HG03378 (cell line): ENCODE measurements at regions not wholly inside any gene's neighbourhood (a gene's known extent, or its start where the extent isn't known, plus 50 kb on each side); places are given as distances from the start of the nearest gene placed in this dataset.

Source experiments
- ATAC-seq: cut with Tn5 transposase; IDR thresholded peaks from one replicate; pipeline ENCODE4 v1.9.1; 2021; ENCODE audit warnings: mild to moderate bottlenecking, moderate library complexity; ENCODE audit not compliant: unreplicated experiment

DNA sequence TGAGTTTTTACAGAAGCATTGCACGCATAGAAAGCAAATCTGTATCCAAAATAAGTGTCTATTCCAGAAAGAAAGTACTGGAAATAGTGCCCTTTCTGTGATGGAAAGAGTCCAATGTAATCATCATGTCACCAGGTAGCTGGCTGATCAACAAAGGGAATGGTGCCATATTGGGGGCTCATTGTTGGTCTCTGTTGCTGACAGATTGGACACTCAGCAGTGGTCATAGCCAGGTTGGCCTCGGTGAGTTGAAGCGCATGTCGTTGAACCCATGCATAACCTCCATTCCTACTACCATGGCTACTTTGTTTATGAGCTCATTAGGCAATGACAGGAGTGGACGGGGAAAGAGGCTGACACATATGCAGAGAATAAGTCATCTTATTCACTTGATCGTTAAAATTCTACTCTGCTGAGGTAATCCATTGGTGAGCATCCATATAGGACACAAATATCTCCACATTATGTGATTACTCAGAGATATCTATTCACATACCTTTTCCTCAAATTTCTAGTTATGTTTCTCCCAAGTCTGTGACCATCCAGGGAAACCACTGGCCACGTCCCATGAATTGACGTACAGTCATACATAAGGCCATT lies 560.5 kb downstream of the HAO1 start:
- ATAC-seq, result no peak

DNA sequence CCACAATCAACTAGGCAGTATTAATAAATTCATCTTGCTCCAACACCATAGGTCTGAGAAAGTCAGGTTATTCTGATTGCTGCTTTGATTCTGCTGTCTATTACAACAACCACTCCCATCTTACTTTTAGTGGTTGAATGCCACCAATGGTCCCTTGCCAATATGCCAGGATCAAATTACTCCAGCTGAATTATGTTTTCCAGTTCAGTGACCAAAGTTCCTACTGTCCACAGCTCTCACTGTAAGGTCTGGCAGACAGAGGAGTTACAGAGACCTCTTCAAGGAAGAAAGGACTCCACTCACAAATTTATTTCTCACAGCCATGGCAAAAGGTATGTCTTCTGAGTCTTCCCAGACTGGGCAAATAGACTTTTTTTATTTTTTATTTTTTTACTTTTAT lies 557.0 kb downstream of the HAO1 start:
- no peak for ATAC-seq

DNA sequence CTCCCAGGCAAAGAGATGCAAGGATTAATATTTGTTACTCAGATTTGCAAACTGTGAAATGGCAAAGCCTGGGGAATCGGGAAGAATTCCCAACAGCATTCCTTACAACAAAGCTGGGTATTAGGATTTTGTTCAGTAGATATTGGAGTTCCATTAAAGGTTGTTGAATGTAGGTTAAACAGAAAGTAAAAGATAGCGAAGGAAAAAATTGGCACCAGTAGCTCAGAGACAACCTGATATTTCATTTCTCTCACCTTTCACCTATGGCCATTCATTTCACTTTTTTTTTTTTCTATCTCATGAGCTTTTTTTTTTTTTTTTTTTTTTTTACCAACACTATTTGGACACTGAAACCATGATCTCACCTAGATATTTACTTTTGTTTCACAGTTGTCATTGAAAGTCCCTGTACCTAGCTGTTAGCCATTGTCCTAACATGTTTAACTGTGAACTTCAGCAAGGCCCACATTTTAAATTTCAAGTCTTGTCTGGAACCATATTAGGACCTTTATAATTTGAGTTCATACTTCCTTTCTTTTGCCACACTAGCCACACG lies 552.5 kb downstream of the HAO1 start:
- no peak for ATAC-seq

DNA sequence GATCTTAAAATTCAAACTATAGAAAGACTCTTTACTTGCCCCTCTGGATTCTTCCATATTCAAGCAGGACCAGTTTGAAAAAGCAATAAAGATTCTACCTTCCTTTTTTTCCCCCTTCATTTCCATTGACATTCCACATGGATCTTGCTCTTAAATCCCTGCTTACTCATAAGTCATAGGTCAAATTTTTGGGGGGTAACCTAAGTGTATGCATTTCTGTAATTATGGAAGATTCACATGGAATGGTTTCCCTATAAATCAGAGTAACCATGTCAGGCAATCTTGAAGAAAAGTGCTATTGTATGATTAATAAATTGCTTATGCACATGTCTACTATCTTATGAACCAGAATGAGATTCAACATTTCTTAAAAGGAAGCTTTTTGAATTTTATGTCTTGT lies 551.0 kb downstream of the HAO1 start:
- no peak for ATAC-seq

DNA sequence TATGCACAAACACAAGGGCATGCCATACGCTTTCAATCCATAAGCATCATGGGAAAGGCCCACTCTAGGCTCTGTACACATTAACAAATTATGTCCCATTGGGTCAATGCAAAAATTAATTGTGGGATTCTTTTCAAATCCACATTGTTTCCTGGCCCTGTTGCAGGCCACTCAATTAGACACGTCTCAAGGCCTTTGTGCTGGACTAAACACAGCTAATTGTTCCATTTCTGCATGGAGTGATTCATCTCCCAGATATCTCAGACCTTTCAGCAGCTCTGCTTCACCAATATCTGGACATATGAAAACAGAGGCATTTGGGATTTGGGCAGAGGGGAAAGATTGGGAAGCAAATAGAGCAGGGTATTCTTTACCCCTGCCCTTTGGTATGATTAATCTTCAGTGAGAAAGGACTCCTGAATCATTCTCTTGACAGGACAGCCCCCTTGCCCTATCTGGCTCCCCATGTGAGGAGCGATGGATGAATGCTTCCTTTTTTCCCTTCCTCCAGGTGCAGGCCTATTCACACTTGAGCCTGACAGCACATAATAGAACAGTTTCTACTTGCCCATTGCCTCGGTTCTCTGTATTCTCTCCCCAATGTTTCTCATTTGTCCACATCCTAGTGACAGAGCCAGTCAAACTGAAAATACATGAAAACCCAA lies 547.6 kb downstream of the HAO1 start:
- no peak for ATAC-seq

DNA sequence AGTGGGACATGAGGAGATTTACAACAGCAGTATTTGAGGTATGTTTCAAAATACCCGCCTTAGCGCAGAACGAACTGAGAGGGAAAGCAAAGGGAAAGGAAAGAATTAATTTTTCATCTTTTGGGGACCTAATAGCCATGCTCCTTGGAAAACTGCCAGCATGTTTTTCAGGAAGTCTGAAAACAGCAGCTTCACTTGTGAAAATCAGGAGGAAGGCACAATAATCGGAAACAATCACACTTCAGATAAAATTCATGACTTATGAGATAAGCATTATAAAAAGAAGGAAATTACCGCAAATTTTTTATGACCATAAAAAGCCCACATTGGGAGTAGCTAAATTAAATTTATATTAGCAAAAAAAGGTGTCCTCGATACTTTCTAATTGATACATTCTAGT lies 541.1 kb downstream of the HAO1 start:
- ATAC-seq, result no peak

DNA sequence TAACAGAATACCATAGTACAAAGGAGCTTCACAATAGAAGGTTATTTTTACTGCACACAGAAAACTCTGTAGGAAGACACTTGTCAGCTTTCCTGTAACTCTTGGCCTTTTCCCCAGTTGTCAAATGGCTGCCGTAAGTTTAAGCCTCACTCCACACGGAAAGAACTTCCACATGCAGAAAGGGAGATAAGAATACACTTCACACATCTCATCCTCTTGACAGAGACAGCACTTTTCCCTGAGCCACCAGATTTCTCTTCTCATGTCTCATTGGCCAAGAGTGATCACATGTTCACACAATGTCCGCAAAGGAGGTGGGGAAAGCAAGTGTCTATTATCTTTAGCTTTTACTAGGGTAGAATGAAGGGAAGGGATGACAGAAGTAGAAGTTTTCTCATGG lies 540.7 kb downstream of the HAO1 start:
- ATAC-seq, result no peak

DNA sequence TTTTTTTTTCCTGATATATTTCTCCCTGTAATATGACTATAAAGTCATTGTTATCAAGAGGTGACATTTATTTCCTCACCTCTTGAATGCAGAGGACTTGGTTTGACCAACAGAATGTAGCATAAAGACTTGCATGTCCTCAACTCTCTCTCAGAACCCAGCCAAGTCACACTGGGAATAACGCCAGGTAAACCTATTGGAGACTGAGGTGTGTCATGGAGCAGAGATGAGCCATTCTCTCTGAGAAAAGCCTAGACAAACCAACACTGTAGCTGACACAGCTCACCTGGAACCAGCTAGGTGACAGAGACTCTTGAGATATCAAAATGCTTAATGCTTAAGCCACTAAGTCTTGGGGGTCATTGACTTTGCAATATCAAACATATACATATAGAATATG lies 533.6 kb downstream of the HAO1 start:
- no peak for ATAC-seq

DNA sequence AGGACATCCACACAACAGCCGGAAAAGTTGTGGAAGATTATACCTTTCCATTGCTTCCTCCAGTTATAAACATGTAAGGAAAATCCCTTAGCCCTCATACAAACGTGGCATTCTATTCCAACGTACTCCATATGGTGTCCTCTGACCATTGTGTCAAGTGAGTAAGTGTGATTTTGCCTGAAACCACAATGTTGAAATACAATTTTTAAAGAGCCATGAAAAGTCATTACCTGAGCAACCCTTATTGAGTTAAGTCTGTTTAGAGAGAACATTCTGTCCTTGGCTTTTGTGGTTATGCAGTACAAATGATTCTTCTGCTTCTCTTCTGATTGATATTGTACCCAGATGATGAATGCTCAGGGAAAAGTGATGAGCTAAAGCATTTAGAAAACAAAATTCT lies 530.1 kb downstream of the HAO1 start:
- ATAC-seq, result no peak

DNA sequence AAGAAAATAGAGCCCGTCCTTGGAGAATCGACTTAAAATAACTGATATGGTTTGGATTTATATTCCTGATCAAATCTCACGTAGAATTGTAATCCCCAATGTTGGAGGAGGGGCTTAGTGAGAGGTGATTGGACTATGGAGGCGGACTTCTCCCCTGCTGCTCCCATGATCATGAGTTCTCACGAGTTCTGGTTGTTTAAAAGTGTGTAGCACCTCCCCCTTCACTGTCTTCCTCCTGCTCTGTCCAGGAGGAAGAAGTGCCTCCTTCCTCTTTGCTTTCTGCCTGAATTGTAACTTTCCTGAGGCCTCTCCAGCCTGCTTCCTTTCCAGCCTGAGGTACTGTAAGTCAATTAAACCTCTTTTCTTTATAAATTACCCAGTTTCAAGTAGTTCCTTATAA lies 529.2 kb downstream of the HAO1 start:
- no peak for ATAC-seq

DNA sequence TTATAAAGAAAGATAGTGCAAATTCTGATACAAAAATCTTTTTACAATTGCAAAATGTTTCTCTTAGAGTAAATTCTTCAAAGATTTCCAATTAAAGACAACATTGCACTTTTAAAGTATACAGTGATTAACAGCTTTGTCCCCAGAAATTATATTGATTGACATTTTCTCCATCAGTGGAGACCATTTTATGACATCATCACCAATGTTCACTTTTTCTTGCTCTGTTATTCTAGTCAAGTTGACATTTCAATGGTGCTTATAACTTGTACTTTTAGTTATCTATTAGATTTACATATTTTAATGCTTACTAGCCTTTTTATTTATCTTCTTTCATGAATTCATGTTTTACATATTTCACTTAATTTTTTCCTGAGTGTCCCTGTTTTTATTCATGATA lies 524.8 kb downstream of the HAO1 start:
- ATAC-seq, result no peak

DNA sequence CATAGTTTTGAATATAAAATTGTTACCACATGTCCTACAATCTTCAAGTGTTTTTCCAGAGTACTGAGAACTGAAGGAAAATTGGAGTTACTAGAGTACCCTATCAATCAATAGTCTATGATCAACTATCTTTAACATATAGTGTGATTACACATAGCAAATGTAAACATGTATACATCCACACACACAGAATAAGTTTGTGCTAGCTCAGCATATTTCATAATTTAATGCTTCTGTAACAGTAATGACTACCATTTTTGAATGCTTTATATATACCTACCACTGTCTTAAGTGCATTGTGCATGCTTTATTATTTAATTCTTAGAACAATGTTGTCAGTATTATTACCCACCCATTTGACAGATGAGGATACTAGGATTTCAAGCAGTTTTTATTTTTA lies 523.9 kb downstream of the HAO1 start:
- ATAC-seq, result no peak

DNA sequence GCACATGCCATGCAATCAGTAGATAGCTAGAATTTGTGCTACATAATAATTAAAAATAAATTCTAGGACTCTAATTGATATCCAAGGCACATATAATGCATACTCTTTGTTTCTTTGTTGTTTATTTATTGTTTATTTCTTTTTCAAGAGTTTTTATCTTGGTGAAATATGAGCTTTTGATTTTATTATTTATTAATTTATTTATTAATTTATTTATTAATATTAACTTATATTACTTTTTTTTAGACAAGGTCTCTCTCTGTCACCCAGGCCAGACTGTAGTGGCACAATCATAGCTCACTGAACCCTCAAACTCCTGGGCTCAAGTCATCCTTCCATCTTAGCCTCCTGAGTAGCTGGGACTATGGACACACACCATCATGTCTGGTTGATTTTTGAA lies 519.9 kb downstream of the HAO1 start:
- ATAC-seq, result no peak

DNA sequence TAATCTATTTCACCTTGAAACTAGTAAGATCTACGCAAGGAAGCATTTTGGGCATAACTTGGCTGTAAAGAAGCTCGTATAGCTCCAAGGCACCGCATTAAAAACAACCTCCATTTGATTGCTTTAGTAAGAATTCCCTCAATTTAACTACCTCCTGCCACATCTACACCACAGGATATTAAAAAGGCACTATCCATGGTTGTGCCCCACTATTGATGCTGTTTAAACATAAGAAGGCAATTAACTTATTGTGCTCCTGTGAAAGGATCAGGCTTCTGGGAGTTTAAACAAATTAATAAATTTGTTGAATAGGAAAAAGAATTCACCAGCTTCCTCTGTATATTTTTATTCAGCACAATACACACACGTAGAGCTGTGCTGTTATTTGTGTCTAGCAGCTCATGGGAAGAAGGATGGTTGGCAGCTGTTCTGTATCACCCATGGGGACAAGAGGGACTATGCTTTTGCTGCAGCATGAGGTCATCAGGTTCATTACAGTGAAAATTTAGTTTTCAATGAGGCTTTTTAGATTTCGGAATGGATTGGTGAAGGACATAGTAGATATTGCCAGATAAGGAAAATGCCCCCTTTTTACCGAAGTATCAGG lies 513.3 kb downstream of the HAO1 start:
- no peak for ATAC-seq

DNA sequence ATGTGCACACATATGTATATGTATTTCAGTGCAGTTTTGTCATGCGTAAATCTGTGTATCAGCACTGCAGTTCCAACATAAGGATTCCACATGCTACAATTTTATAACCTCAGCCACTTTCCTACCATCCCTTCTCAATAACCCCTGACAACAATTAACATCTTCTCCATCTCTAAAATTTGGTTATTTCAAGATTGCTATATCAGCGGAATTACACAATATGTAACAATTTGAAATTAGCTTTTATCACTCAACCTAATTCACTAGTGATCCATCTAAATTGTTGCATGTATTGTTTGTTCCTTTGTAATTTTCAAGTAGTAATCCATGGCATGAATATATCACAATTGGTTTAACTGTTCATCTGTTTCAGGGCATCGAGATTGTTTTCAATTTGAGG lies 511.3 kb downstream of the HAO1 start:
- no peak for ATAC-seq

DNA sequence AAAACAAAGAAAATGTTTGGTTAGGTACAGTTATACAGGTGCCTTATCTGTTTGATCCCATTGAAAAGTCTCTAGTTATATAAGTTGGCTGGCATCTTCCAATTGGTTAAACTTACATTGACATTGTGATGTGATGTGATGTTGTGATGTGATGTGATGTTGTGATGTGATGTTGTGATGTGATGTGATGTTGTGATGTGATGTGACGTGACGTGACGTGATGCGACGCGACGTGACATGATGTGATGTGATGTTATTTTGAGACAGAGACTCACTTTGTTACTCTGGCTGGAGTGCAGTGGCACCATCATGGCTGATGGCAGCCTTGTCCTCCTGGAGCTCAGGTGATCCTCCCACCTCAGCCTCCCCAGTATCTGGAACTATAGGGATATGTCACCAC lies 507.6 kb downstream of the HAO1 start:
- no peak for ATAC-seq

DNA sequence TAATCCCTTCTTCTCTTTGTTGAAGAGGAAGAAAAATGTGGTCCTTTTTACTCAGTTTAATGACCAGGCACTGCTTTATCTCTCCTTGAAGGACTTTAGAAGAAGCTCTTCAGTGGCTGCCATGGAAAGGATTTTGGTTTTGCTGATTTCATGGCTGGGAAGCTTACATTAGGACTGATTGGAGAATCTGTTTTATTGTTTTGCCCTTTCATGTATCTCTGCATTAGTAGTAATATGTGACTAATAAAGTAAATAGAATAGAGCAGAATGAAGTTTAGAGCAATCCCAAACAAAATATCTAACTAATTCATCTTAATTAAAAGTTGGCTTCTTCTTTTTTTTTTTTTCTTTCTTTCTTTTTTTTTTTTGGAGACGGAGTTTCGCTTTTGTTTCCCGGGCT lies 502.9 kb downstream of the HAO1 start:
- no peak for ATAC-seq

DNA sequence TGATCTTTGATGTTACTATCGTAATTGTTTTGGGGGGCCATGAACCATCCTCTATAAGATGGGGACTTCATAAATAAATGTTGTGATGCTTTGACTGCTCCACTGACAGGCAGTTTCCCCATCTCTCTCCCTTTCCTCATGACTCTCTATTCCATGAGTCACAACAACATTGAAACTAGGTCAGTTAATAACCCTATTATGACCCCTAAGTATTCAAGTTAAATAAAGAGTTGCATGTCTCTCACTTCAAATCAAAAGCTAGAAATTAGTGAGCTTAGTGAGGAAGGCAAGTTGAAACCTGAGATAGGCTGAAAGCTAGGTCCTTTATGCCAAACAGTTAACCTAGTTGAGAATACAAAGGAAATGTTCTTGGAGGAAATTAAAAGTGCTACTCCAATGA lies 491.0 kb downstream of the HAO1 start:
- no peak for ATAC-seq

DNA sequence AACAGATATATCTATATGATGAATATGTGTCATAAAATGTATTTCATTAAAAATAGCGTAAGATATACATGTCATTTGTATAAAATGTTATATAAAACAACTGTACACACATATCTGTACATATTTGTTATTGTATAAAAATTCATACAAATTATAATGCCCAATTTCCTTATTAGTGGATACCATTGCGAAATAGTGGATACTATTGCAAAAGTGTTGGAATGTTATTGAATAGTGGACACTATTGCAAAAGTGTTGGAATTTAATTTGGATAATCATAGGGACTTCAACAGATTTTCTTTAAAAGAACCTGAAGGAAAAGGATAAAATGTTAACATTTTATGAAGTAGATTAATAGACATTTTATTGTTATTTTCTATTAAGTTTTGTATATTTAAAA lies 487.4 kb downstream of the HAO1 start:
- ATAC-seq, result no peak

DNA sequence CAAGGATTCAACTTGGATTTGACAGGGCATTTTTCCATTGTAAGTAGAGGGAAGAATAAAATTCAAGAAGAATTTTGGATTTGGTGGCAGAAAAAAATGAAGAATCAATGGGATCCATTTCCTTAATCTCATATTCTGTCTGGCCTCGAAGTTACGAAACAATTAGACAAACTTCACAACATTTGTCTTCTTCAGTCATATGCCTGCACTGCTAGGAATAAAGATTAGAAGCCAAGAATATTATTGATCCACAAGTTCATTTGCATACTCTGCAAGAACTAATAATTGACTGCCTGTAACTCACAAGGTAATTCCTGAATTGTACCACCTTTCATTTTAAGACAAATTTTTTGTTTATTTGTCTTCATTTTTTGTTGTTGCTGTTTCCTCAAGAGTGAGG lies 486.2 kb downstream of the HAO1 start:
- no peak for ATAC-seq

DNA sequence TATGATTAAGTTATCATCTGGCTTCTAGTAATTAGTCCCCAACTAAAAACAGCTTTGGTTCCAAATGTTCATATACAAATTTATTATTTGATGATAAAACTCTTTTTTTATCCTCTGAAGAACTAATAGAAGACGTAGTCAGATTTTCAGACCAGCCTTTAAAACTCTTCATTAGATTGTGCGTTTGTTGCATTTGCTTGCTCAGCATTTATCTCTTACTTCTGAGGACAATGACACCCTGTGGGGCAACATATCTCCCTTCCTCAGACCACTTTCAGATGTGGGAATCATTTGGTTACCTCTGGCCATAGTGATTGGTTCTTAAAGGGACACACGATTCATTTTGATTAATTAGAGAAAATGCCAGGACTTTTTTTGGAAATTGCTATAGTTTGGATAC lies 481.8 kb downstream of the HAO1 start:
- ATAC-seq, result no peak

DNA sequence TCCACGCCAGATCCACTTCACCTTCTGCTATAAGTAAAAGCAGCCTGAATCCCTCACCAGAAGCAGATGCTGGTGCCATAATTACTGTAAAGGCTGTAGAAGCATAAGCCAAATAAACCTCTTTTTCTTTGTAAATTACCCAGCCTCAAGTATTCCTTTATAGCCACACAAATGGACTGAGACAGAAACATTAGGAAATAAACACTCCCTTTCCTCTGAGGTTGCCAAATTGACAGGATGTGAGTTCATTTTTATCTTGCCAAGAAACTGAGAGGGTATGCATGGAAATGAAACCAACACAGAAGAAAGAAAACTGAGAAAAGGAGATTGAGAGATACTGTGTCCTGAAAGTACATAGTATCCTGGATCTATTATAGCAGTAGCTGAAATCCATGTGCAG lies 481.2 kb downstream of the HAO1 start:
- ATAC-seq, result no peak

DNA sequence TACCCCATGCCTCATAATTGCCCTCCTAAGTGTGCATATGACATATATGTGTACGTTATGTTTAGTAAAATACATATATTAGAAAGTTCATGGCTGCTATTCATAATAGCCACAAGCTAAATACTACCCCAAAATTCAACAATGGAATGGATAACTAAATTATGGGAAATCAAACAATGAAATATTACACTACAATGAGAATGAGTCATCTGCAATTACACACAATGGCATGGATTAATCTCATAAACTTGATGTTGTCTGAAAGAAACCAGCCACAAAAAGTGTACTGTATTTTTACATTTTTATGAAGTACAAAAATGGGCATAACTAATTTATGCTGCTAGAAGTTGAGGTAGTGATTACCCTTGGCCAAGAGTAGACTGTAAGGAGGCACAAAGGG lies 477.0 kb downstream of the HAO1 start:
- no peak for ATAC-seq
